Loucy (cell line): ENCODE measurements at regions not wholly inside any gene's neighbourhood (a gene's known extent, or its start where the extent isn't known, plus 50 kb on each side); places are given as distances from the start of the nearest gene placed in this dataset.

Experiments
- H2AFZ ChIP-seq: fragments of 200-600 bp; sonication (generic); 2 replicates; pipeline ENCODE4 v1.6.0; 2016; ENCODE audit warnings: antibody characterized with exemption, mild to moderate bottlenecking, low read length, moderate library complexity
- H3F3A ChIP-seq: fragments of 200-600 bp; 2 replicates; pipeline ENCODE4 v1.6.0; 2016; ENCODE audit warnings: antibody characterized with exemption, low read depth, mild to moderate bottlenecking
- H3K27me3 ChIP-seq: fragments of 200-600 bp; sonication (generic); 2 replicates; pipeline ENCODE4 v1.6.1; 2014; ENCODE audit warnings: low read length, mild to moderate bottlenecking; ENCODE audit not compliant: insufficient read depth, poor library complexity, severe bottlenecking
- H3K36me3 ChIP-seq: fragments of 200-600 bp; sonication (generic); 2 replicates; pipeline ENCODE4 v1.6.1; 2016; ENCODE audit warnings: low read length; ENCODE audit not compliant: insufficient read depth
- H3K4me1 ChIP-seq: fragments of 200-600 bp; sonication (generic); 2 replicates; pipeline ENCODE4 v1.5.1; 2014; ENCODE audit warnings: low read length, mild to moderate bottlenecking; ENCODE audit not compliant: insufficient read depth, poor library complexity, severe bottlenecking
- H3K4me2 ChIP-seq: fragments of 200-600 bp; sonication (generic); 2 replicates; pipeline ENCODE4 v1.6.0; 2014; ENCODE audit warnings: antibody characterized with exemption, low read length, low read depth, mild to moderate bottlenecking; ENCODE audit not compliant: poor library complexity, severe bottlenecking
- H3K4me3 ChIP-seq: fragments of 200-600 bp; sonication (generic); 2 replicates; pipeline ENCODE4 v1.5.1; 2014; ENCODE audit warnings: low read length, mild to moderate bottlenecking, mixed read lengths; ENCODE audit not compliant: poor library complexity, severe bottlenecking
- H3K79me2 ChIP-seq: fragments of 200-600 bp; sonication (generic); 2 replicates; pipeline ENCODE4 v1.6.1; 2014; ENCODE audit warnings: low read length; ENCODE audit not compliant: insufficient read depth
- H3K9ac ChIP-seq: fragments of 200-600 bp; sonication (generic); 2 replicates; pipeline ENCODE4 v1.6.0; 2014; ENCODE audit warnings: mild to moderate bottlenecking, low read depth, low read length, moderate library complexity; ENCODE audit not compliant: poor library complexity, severe bottlenecking
- H3K9me2 ChIP-seq: fragments of 200-600 bp; sonication (generic); replicated peaks from 2 replicates; pipeline ENCODE4 v1.6.1; 2016; ENCODE audit warnings: low read depth, low read length, mixed read lengths
- H3K9me3 ChIP-seq: fragments of 200-600 bp; sonication (generic); 2 replicates; pipeline ENCODE4 v1.6.1; 2014; ENCODE audit warnings: mild to moderate bottlenecking, antibody characterized with exemption, low read length, low read depth; ENCODE audit not compliant: insufficient read depth
- H4K20me1 ChIP-seq: fragments of 200-600 bp; sonication (generic); 2 replicates; pipeline ENCODE4 v1.6.0; 2014; ENCODE audit warnings: antibody characterized with exemption, low read length, mild to moderate bottlenecking; ENCODE audit not compliant: insufficient read depth, poor library complexity, severe bottlenecking
- EZH2phosphoT487 ChIP-seq: fragments of 200-600 bp; IDR thresholded peaks from 2 replicates; pipeline ENCODE4 v1.6.1; 2018; ENCODE audit warnings: antibody characterized with exemption, mild to moderate bottlenecking, moderate library complexity, borderline replicate concordance
- TF ChIP-seq, protein P1 (sequence below): fragments of 200-600 bp; sonication (generic); conservative IDR thresholded peaks from 2 replicates; pipeline ENCODE4 v1.5.1; 2014; ENCODE audit warnings: mild to moderate bottlenecking, antibody characterized with exemption, low read length

GRCh38 chr4:14857475-14857874, 144.8 kb upstream of the CPEB2 start:
- no peak overlapping the region for H3K9ac ChIP-seq
- TF ChIP-seq EZH2phosphoT487 = no peak
- H3K79me2 ChIP-seq = no peaks in the 10 kb centered on the region

GRCh38 chr4:14857981-14858380, 144.3 kb upstream of the CPEB2 start:
- no peaks in the 10 kb centered on the region for H3K9me2 ChIP-seq
- no peaks in the 10 kb centered on the region for H3K9me3 ChIP-seq
- H3F3A ChIP-seq = no peaks in the 10 kb centered on the region
- H3K79me2 ChIP-seq = no peaks in the 10 kb centered on the region
- TF ChIP-seq, protein P1, sequence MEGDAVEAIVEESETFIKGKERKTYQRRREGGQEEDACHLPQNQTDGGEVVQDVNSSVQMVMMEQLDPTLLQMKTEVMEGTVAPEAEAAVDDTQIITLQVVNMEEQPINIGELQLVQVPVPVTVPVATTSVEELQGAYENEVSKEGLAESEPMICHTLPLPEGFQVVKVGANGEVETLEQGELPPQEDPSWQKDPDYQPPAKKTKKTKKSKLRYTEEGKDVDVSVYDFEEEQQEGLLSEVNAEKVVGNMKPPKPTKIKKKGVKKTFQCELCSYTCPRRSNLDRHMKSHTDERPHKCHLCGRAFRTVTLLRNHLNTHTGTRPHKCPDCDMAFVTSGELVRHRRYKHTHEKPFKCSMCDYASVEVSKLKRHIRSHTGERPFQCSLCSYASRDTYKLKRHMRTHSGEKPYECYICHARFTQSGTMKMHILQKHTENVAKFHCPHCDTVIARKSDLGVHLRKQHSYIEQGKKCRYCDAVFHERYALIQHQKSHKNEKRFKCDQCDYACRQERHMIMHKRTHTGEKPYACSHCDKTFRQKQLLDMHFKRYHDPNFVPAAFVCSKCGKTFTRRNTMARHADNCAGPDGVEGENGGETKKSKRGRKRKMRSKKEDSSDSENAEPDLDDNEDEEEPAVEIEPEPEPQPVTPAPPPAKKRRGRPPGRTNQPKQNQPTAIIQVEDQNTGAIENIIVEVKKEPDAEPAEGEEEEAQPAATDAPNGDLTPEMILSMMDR = no peak
- TF ChIP-seq EZH2phosphoT487 = no peak
- H4K20me1 ChIP-seq = no peaks in the 10 kb centered on the region
- no peak overlapping the region for H3K9ac ChIP-seq
- H3K4me2 ChIP-seq = no peak overlapping the region
- no peaks in the 10 kb centered on the region for H3K4me1 ChIP-seq
- H3K4me3 ChIP-seq = no peak overlapping the region
- no peaks in the 10 kb centered on the region for H3K36me3 ChIP-seq
- H3K27me3 ChIP-seq = no peaks in the 10 kb centered on the region
- no peak overlapping the region for H2AFZ ChIP-seq

More at GRCh38 chr4:14857475-14857874, 144.8 kb upstream of the CPEB2 start:
- Histone ChIP-seq H2AFZ (no peak overlapping the region), H3K36me3 (no peaks in the 10 kb centered on the region), H3K9me2 (no peaks in the 10 kb centered on the region), H3K27me3 (no peaks in the 10 kb centered on the region), H3K4me2 (no peak overlapping the region), H3K9me3 (no peaks in the 10 kb centered on the region), H3K4me1 (no peaks in the 10 kb centered on the region), H3F3A (no peaks in the 10 kb centered on the region), H3K4me3 (no peak overlapping the region), H4K20me1 (no peaks in the 10 kb centered on the region)

DNA sequence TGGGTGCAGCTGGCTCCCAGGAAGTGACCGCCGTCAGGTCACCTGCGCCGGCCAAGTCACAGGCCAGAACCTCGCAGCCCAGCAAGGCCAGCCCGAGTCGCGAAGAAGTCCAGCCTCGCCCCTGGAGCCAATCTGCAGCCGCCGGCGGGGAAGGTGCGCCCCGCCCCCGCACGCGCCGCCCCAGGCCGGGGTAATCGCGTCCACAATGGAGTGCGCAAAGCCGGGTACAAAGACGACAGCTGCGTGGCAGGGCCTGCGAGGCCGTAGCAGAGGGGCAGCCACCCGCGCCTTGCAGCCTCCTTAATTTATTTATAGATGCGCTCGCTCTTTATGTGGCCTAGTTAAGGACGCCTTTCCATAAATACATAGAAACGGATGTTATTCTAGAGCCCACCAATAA, 139.4 kb upstream of the CPEB2 start:
- no peaks in the 10 kb centered on the region for H3K79me2 ChIP-seq
- no peak overlapping the region for H3K9ac ChIP-seq
- H3K4me2 ChIP-seq = no peak overlapping the region
- TF ChIP-seq, protein P1 = no peak
- no peak for TF ChIP-seq EZH2phosphoT487
- H3K9me2 ChIP-seq = no peaks in the 10 kb centered on the region
- H3K4me3 ChIP-seq = no peak overlapping the region
- no peaks in the 10 kb centered on the region for H3K27me3 ChIP-seq
- no peaks in the 10 kb centered on the region for H3K36me3 ChIP-seq
- H3K4me1 ChIP-seq = no peaks in the 10 kb centered on the region
- no peaks in the 10 kb centered on the region for H3F3A ChIP-seq
- H2AFZ ChIP-seq = no peak overlapping the region
- H4K20me1 ChIP-seq = no peaks in the 10 kb centered on the region
- no peaks in the 10 kb centered on the region for H3K9me3 ChIP-seq
